ENCODE measurements at regions not wholly inside any gene's neighbourhood (a gene's known extent, or its start where the extent isn't known, plus 50 kb on each side); places are given as distances from the start of the nearest gene placed in this dataset.

- no peak for TF ChIP-seq CREB1 (IDR thresholded peaks at IDR 0.05; ENCODE audit: low read depth)
- no peak for TF ChIP-seq RAD21 (IDR thresholded peaks at IDR 0.05; ENCODE audit: low read depth)
- no peak for TF ChIP-seq CEBPB (IDR thresholded peaks at IDR 0.05)
- TF ChIP-seq EP300 (IDR thresholded peaks at IDR 0.05; ENCODE audit: borderline replicate concordance): no peak
- no peak for TF ChIP-seq TEAD4 (IDR thresholded peaks at IDR 0.05)
- TF ChIP-seq REST (IDR thresholded peaks at IDR 0.05; ENCODE audit: low read depth): no peak
- no peak for TF ChIP-seq EGR1 (IDR thresholded peaks at IDR 0.05)
- no peak for TF ChIP-seq NFIC (IDR thresholded peaks at IDR 0.05)
- TF ChIP-seq USF1 (IDR thresholded peaks at IDR 0.05): no peak
- no peak for TF ChIP-seq MAX (IDR thresholded peaks at IDR 0.05)
- no peak for TF ChIP-seq TCF12 (IDR thresholded peaks at IDR 0.05; ENCODE audit: low read depth)
- TF ChIP-seq FOXM1 (IDR thresholded peaks at IDR 0.05; ENCODE audit: borderline replicate concordance, low read depth): no peak
Measured at GRCh38 chrX:82237328-82237727, 1035.4 kb downstream of the SH3BGRL start.

All from Ishikawa (cell line).